Activated CD4-positive, alpha-beta T cell treated with anti-CD3 and anti-CD28 coated beads for 1 hour (primary cell): ENCODE measurements at regions not wholly inside any gene's neighbourhood (a gene's known extent, or its start where the extent isn't known, plus 50 kb on each side); places are given as distances from the start of the nearest gene placed in this dataset.
"Not testable (repeated sequence)": the region's sequence is repeated elsewhere in the genome, so short reads cannot be mapped to it uniquely, and the experiment has no call there.

Experiments
- DNase-seq: peaks from one replicate; pipeline ENCODE4 v3.0.0-alpha.2; 2020

GRCh38 chr7:55261386-55261770 is 103.8 kb upstream of the LANCL2 start:
- DNase-seq: no peak

GRCh38 chr7:55265328-55265727 is 99.8 kb upstream of the LANCL2 start:
- DNase-seq: not testable (repeated sequence)

- no peak for DNase-seq
These were observed 99.1 kb upstream of the LANCL2 start for GRCh38 chr7:55265836-55266642.

DNA sequence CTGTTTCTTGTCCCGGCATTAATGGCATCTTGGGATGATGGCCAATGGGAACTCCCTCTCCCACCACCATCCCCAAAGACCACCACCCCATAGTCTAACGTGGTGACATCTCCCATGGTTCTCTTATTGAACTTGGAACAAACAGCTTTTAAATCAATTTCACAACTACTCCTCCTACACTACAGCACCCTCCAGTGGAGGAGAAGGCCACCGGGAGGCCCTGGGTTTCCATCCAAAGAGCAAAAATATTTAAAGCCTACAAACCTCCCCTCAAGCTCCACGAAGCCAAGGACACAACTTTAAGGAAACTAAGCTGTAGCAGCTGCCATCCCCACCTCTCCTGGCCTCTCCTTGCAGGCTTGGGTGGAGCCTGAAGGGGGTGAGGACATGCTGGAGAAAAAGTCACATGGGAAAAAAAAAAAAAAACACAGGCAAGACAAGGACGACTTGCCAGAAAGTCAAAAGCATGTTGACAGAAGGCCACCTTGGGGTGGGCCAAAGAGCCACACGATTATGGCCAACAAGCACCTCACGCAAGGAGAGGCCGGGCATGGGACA is 94.0 kb upstream of the LANCL2 start:
- DNase-seq: no peak

GRCh38 chr7:55271661-55272060 is 93.5 kb upstream of the LANCL2 start:
- DNase-seq: no peak

DNA sequence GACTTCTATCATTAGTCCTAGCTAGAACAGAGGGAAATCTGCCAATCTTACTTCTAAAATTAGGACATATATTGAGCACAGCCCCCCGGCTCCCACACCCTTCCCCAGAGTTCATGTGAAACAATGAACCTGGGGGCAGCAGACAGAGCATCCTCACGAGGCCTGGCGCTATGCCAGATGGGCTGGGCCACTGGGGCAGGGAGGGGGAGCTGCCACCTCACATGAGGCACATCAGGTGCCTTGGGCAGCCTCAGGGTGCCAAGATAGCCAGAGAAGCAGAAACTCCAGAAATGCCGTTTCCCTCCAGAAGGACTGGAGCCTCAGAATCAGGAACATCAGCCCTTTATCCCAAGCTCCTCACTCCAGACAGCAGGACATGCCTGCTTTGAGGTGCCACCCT is 92.8 kb upstream of the LANCL2 start:
- DNase-seq: no peak

DNA sequence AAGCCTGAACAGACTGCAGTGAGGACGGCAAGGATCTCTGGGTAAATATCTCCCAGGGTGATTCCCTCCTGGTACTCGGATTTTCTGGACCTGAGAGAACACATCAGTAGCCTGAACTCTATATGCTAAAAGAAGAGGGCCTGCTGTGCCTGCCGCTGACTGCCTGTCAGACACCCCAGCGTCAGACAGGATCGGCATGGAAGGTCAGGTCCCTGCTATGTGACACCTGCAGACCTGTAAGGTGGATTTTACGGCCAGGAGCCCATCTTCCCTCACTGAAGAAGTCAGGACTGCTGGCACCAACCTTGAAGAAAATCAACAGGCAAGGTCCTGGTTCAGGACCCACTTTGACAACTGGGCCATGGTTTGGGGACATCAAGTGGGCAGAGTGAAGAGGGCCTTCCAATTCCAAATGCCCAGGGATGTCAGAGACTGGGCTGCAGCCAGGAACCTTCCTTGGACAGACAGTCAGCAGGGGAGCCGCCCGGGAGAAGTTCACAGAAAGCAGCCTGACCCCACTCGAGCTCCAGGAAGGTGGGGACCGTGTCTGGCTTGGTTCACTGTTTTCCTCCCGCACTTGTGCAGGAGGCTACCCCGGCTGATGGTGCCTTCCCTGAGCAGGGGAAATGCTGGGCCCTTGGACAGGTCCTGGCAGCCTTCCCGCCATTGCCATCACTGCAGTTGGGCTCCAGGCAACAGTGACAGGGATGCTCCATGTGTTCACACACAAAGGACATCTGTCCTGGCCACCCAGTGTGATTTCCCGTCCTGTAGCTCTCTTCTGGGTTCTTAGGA is 91.8 kb upstream of the LANCL2 start:
- no peak for DNase-seq

DNA sequence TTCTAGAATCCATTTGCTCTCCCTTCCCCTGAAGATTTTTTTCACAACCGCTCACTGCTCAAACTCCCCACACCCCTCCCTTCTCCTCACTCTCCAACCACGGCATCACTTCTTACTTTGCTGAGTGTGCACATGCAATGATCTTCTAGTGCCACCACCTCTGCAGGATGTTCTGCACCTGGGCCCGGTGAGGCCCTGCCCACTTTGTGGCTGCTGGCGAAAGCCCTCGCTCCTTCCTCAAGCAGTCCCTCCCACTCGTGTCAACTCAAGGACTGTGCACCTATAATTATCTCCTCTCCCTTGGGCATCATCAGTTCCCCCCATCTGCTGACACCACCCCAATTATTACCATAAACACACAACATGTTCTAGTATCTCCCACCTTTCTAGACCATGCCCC is 91.0 kb upstream of the LANCL2 start:
- DNase-seq: no peak

- no peak for DNase-seq
These were observed 89.6 kb upstream of the LANCL2 start for GRCh38 chr7:55275291-55276200.

DNA sequence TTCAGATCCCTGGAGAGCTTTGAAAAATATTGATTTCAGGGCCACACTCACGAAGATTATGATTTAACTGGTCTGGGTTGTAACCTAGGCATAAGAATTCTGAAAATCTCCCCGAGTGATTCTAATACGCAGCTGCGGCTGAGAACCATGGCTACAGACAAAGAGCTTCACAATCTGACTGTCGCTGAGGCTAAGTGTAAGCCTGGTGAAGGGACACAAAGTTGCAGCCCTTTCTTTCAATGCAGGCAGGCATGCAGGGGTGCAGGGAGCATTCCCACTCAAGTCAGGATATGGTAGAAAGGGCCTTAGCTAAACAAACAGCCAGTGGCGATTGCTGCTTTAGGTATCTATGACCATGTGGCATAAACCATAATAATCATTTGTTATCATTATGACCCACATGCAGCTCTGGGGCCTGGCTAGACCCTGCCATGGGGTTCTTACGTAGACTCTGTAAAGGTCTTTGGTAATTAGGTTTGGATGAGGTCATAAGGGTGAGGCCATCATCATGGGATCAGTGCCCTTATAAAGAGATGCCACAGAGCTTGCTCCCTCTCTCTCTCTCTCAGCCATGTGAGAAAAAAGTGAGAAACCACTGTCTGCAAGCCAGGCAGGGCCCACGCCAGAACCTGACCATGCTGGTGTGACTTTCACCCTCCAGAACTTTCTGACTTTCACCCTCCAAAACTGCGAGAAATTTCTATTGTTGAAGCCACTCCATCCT is 88.4 kb upstream of the LANCL2 start:
- no peak for DNase-seq

GRCh38 chr7:55277916-55278315 is 87.2 kb upstream of the LANCL2 start:
- DNase-seq: no peak

DNA sequence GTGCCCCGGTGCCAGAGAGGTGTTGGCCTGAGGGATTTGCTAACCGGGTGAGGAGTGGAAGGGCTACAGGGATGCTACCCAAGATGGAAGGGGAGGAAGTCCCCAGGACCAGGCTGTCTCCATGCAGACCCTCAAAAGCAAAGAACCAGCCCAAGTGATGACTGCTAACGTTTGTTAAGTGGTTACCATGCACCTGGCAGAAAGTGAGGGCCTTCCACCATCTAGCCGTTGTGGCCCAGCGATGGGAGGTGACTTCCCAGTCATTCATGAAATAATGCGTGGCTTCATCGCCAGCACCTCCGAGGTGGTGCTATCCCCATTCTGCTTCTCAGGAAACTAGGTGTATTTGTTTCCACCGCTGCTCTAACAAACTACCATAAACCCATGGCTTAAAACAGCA is 86.8 kb upstream of the LANCL2 start:
- no peak for DNase-seq

DNA sequence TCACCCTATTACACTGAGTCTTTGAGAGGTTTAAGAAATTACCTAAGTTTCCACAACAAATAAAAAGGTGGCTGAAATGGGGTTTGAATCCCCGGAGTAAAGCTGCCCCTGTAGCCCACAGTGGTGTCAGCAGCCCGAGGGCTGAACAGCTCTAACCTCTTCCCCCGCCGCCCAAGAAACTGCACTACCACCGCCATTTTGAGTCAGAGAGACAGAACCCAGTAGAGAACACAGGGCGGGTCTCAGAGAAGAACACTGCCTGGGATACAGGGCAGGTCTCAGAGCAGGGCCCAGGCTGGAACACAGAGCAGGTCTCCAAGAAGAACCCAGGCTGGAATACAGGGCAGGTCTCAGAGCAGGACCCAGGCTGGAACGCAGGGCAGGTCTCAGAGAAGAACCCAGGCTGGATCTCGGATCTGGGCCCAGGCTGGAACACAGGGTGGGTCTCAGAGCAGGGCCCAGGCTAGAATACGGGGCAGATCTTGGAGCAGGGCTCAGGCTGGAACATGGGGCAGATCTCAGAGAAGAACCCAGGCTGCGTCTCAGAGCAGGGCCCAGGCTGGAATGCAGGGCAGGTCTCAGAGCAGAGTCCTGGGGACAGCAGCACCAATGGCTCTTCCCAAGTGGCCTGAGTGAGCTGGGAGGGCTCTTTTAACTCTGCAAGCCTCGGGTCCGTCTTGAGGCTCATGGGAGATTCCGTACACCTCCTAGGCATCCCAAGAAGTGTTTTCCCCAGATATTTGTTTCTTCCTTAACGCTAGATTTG is 85.9 kb upstream of the LANCL2 start:
- no peak for DNase-seq

- DNase-seq: peak; percentile 28
These were observed 85.1 kb upstream of the LANCL2 start for GRCh38 chr7:55280031-55280454.

GRCh38 chr7:55285665-55286064 is 79.5 kb upstream of the LANCL2 start:
- DNase-seq: no peak

DNA sequence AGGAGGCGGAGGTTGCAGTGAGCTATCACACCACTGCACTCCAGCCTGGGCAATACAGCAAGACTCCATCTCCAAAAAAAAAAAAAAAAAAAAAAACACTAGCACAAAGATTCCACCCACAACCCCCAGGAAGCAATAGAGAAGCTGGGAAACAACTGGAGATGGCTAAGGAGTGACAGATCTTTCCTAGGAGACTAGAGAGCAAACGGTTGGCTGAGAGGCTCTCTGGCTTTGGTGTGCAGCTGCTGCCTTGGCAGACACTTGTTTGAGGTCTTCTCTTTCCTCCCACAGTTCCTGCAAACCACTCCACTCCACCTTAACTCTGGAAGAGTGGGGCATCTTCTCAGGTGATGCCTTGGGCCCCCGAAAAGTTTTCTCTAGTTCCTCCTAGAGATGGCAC is 78.5 kb upstream of the LANCL2 start:
- DNase-seq: no peak

- no peak for DNase-seq
These were observed 76.9 kb upstream of the LANCL2 start for GRCh38 chr7:55288070-55288824.

- no peak for DNase-seq
These were observed 69.1 kb upstream of the LANCL2 start for GRCh38 chr7:55296070-55296469.

GRCh38 chr7:55299273-55299967 is 65.7 kb upstream of the LANCL2 start:
- DNase-seq: no peak

GRCh38 chr7:55303220-55303619 is 61.9 kb upstream of the LANCL2 start:
- DNase-seq: no peak
